ENCODE measurements at regions not wholly inside any gene's neighbourhood (a gene's known extent, or its start where the extent isn't known, plus 50 kb on each side); places are given as distances from the start of the nearest gene placed in this dataset.
"Not testable (repeated sequence)": the region's sequence is repeated elsewhere in the genome, so short reads cannot be mapped to it uniquely, and the experiment has no call there.

DNA sequence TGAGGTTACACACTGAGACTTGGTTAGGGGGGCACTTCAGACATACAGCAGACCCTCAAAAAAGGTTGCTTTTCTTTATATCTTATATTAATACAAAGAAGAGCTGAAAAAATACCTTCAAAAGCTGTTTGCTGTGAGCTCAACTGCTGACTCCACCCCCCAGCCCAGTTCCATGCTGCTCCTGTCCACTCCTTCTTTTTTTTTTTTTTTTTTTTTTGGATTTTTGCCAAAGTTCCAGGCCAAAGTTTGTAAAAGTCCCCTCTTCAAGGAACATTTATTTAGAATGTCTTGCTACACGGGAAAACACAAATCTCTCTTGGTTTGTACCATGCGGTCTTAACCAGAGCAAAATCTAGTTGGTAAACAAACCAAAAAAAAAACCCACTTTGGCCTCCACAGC lies 85.3 kb upstream of the AKAP12 start:
- DNase-seq (ENCODE audit: low spot score) = peak; percentile 14

DNA sequence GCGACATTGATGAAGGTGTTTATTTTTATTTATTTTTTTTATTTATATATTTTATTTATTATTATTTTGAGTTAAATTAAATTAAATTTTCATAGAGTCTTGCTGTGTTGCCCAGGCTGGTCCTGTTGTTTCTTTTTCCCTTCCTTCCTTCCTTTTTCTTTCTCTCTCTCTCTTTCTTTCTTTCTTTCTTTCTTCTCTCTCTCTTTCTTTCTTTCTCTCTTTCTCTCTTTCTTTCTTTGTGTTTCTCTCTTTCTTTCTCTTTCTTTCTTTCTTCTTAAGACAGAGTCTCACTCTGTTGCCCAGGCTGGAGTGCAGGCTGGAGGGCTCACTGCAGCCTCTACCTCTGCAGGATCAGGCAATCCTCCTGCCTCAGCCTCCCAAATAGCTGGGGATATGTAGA lies 84.7 kb upstream of the AKAP12 start:
- no peak for DNase-seq (ENCODE audit: low spot score)

DNA sequence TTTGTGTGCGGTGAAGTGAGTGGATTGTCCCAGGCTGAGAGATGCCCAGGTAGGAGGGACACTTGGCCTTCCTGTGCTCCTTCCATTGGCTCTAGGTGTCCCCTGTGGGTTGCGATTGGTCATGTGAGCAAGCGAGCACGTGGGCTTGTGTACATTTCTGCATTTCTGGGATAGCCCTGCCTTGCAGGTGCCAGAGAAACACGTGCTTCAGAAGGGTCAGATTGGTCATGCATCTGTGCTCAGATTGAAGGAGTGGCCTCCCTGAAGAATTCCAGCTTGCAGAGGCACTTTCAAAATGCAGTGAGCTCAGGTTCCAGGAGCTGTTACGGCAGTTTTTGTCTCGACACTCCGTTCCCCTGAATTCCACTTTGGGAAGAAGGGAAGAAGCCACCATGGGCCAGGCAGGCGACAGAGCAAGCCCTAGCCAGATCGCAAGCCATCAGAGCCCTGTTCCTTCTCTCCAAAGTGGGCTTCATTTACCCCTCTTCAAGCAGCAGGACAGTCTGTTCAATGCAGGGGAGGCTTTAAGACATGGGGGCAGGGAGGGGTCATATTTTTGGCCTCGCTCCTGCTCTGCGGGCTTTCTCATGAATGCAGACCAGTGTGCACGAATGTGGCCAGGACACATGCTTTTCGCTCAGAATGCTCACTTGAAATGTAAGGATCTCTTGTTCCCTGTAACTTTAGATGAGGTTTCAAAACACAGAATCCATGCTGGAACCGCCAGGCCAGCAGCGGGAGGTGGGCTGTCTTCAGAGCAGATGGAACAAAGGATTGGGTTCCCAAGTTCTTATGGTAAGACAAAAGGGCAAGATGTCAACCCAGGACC lies 78.6 kb upstream of the AKAP12 start:
- DNase-seq (ENCODE audit: low spot score) = no peak

DNA sequence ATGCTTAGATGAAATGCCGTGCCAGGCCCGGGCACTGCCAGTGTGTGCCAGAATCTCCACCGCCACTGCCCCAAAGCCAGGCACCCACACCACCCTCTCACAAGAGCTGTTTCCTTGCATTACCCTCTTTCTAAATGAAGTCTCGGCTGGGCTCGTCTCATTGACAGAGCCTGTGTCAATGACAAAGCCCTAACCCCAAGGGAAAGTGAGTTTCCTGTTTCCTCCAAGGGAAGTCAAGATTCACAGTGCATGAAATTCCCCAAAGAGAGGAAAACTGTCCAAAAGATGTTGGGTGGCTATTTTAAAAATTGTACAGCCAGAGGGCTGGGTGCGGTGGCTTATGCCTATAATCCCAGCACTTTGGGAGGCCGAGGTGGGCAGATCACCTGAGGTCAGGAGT lies 75.4 kb upstream of the AKAP12 start:
- no peak for DNase-seq (ENCODE audit: low spot score)

DNA sequence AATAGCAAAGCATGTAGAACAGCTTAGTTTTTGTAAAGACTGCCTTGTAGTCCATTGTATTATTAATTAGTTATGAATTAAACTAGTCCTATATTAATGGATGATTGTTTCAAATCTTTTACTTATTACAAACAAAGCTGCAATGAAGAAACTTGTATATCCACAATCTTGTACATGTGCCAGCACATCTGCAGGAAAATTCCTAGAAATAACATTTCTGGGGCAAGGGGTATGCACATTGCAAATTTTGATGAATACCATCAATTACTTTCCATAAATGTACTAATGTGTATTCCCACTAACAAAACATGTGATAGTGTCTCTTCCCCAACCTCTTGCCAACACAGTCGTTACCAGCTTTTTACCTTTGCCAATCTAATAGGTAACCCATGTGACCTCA lies 73.6 kb upstream of the AKAP12 start:
- no peak for DNase-seq (ENCODE audit: low spot score)

DNA sequence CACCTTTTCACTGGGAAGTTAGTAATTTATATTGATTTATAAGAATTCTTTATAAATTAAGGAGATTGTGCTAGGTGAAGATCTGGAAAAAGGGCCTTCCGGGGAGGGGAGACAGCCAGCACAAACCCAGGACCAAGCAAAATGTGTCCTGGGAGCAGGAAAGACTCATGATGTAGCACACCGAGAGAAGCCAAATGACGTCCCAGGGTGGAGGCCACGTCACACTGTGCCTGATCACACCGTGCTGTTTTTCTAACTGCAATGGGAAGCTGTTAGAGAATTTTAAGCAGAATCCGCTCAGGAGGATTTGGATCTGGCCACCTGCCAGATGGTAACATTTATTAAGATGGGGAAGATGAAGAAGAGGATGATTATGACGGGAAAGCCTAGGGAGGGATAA lies 72.7 kb upstream of the AKAP12 start:
- no peak for DNase-seq (ENCODE audit: low spot score)

DNA sequence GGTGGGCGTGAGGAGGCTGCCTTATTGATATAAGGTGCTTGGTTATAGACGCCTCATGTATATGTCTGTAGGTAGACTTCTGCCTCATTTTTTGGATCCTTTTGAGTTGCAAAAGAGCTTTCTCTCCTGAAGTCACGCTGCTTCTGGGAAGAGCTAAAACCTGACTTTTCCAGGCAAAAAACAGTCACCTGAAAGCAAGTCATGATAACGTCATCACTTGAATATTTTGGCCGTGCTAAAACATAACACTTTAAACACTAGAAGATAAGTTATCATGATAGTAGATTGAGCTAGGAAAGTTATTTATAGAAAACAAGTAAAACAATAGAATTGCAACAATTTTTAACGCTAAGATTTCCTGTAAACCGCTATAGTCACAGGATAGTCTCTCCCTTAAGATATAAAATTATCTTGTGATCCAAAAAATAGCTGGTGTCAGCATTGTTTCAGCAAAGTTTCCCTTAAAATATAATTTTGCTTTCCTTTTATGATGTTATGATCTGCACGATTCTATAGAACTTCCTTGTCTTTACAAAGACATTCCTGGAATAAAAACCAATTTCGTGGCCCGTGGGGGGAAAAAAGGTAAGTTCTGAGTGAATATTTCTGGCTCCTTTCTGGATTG lies 69.0 kb upstream of the AKAP12 start:
- DNase-seq (ENCODE audit: low spot score) = no peak

DNA sequence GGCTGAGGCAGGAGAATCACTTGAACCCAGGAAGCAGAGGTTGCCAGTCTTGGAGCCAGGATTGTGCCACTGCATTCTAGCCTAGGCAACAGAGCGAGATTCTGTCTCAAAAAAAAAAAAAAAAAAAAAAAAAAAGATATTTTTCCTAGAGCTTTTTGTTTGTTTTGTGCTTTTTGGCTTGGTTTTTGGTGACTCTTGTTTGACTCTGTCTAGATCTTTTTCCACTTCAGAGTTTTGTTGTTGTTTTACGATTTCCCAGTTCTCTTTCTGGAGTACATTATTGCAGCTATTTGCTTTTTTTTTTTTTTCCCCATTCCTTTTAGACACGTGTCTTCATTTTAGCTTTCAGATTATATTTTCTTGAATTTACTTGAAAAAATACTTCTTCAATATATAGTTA lies 67.0 kb upstream of the AKAP12 start:
- DNase-seq (ENCODE audit: low spot score) = no peak

DNA sequence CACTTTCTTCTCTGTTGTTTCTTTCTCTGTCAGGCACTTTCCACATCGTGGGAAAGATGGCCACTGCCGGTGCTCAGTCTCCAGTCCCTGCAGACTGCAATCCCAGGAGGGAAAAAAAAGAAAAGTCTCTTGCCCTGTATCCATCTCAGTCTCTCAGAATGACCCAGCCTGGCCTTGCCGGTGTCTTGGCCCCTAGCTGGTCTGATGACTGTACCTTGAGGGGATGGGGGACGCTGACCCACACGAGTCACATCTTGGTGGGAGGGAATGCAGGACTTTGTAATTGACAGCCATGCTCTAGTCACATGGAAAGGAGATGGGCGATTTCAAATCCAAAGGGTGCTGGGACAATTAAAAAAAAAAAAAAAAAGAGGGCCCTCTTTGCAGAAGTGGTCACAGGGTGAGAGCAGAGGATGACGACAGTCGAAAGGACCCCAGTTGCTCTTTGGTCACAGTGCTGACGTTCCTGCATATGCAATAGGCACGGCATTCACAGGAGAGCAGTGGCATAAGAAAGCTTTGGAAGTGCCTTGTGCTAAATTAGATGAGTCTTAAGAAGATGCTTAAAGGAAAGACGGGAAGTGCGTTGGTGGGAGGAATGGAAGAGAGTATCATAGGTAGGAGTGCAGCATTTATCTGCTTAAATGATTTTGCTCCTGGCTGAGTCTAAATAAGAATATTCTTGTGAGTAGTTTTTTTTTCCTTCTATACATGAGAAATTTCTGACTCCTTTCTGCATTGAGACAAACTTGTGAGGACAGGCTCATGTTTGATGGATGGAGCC lies 63.9 kb upstream of the AKAP12 start:
- no peak for DNase-seq (ENCODE audit: low spot score)

DNA sequence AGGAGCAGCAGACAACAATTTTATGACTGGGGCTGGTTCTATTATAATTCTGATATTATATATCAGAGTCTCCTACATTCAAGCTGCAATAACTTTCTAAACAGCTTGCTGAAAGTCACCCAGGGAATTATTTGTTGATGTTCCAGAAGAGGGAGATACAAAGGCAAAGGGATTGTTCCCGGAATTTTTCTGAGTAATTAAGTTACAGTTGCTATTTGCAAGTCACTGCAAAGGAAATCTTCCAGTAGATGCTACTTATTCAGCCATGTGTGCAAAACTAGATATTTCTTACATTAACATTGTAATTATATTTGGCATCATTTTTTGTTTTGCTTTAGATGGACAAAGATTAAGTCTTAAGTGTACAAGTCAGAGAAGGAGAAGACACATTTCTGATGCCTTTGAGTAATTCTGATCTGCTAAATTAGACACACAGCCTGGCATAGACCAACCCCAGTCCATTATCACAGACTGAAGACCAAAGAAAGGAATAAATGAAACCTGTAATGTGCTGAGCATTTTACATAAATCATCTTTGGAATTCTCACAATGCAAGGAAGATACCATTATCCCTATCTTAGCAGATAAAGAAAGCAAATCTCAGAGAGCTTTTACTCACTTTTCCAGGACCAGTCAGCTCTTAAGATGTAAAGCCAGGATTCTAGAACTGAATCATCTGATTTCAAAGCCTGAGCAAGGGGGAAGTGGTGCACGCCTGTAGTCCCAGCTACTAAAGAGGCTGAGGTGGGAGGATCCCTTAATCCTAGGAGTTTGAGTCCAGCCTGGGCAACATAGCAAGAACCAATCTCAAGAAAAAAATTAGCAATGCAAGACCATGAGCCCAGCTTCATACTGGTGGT lies 62.6 kb upstream of the AKAP12 start:
- DNase-seq (ENCODE audit: low spot score) = no peak

DNA sequence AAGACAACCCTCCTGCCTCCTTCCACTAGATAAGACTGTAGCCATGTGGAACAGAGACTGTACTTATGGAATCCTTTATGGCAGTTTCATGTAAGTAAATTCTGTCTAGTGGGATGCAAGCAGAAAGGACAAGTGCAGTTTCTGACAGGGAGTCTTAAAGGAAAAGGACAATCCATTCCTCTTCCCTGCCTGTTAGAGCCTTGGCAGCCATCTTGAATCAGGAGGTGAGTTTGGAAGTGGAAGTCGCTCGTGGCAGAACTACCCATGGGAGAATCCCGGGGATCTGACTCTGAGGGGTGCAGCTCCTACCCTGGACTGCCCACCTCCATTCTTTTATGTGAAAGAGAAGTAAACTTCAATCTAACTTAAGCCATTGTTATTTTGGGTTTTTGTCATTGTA lies 61.4 kb upstream of the AKAP12 start:
- no peak for DNase-seq (ENCODE audit: low spot score)

DNA sequence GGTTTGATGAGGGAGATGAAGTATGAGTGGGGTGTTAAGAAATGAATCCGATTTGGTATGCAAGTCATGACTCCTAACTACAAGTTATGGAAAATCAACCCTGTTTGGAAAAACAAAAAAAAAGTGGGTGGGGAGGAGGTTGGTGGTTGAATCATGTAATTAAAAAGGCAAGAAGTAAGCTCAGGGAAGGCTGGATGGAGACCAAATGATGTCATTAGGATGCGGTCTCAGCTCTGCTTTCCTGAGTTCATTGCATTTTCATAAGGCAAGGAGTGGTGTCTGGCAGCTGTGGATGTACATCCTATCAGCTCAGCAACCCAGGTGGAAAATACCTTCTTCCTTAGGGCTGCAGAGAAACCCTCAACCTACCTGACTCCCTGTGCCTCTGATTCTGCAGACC lies 60.4 kb upstream of the AKAP12 start:
- peak; percentile 84 for DNase-seq (ENCODE audit: low spot score)

DNA sequence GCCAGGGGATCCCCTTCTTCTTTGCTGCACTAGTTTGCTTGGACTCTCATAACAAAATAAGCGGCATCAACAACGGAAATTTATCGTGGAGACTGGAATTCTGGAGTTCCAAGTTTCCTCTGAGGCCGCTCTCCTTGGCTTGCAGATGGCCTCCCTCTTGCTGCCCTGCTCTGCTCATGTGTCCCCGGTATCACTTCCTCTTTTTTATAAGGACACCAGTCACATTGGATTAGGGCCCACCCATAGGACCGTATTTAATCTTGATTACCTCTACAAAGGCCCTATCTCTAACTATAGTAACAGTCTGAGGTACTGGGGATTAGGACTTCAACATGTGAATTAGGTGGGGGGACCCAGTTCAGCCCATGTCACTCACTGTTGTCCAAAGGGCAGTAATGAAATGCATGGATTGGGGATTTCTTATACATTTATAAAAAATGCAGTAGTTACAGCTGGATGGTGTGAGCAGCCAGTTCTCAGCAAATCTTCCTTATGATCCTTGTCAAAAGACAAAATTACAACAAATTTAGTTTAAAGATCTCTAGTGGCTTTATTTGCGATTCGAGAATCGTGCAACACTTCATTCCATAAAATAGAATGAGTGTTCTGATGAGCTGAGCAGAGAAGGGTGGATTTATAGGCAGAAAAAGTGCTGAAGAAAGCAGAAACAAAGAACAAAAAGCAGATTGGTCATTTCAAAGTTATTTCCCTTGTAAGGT lies 59.3 kb upstream of the AKAP12 start:
- DNase-seq (ENCODE audit: low spot score) = no peak

DNA sequence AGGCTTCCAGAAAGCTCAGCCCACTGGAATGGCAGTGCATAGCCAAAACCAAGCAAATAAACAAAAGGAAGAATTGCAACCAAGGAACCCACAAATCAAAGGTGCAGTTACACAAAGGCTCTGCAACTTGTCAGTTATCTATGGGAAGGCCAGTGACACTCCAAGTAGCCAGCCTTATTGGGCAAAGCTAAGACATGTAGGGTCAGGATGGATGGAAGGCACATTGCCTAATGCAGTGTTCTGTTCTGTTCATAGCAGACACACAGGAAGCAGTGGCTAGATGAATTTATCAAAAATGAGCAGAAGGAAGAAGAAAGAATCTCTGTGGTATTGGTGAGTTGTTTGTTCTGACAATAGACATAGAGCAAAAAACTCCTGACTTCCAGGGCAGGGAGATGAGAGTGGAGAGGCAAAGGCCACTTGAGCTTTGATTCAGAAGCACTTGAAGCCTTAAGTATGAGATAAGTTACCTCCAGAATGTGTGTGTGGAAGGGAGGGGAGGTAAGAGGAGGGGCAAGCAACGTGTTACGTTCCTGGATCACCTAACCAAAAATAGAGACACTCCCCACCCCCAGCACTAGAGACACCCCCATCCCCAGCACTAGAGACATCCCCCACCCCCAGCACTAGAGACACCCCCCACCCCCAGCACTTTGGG lies 57.9 kb upstream of the AKAP12 start:
- DNase-seq (ENCODE audit: low spot score) = no peak

DNA sequence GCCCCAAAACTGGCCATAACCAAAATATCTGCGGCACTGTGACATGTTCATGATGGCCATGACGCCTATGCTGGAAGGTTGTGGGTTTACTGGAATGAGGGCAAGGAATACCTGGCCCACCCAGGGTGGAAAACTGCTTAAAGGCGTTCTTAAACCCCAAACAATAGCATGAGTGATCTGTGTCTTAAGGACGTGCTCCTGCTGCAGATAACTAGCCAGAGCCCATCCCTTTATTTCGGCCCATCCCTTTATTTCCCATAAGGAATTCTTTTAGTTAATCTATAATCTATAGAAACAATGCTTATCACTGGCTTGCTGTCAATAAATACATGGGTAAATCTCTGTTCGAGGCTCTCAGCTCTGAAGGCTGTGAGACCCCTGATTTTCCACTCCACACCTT lies 56.8 kb upstream of the AKAP12 start:
- not testable (repeated sequence) for DNase-seq (ENCODE audit: low spot score)

DNA sequence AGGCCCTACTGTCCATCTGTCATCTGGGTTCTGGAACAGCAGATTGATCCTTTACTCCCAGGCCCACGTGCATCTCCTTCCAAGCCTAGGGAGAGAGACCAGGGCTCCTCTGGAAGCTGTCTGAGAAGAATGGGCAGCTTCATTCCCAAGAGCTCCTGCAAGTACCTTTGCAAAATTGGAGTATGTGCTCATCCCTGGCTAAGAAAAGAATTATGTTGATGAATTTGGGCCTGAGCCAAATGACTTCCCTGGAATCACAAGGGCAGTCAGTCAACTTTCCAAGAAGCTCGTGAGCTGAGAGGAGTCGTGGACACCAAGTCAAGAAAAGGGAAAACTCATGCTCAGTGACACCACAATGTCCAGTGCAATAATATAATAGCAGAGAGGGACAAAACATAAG lies 54.6 kb upstream of the AKAP12 start:
- no peak for DNase-seq (ENCODE audit: low spot score)

DNA sequence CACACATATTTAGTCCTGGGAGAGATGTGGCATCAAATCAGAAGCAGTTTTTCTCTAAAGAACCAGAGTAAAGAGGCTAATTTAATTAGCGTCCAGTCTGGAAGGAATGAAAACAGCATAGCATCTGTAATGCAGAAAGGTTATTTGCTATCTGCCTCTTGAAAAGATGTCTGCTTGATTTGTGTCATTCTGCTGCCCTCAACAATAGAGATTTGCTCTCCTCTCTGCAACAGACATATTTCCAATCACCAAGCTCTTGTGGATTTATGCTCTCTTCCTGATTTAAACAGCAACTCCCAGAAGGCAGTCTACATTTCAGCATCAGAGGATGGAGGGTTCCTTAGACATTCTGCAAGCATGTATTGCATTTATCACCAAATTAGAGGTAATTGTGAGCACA lies 53.5 kb upstream of the AKAP12 start:
- DNase-seq (ENCODE audit: low spot score) = no peak

DNA sequence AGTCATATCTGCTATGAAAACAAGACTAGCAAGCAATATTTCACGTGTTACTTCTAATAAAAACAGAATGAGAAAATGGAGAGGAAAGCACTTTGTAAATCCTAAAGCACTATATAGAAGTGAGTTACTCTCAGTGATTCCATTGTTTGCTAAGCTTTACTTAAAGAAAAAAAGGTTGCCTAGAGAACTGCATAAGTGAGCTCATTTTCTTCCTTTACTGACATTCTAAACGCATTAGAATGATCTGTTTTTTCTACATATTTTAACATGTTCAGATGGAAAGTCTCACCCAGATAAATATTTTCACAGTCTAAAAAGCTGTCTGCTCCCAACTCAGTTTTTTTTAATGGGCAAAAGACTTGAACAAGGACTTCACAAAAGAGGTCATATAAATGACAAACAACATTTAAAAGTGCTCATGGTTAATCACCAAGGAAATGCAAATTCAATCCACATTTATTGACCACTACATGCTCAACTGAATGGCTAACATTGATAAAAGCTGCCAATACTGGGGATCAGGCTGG lies 52.9 kb upstream of the AKAP12 start:
- no peak for DNase-seq (ENCODE audit: low spot score)

Measured in A172 (cell line).